ENCODE measurements at regions not wholly inside any gene's neighbourhood (a gene's known extent, or its start where the extent isn't known, plus 50 kb on each side); places are given as distances from the start of the nearest gene placed in this dataset.

DNA sequence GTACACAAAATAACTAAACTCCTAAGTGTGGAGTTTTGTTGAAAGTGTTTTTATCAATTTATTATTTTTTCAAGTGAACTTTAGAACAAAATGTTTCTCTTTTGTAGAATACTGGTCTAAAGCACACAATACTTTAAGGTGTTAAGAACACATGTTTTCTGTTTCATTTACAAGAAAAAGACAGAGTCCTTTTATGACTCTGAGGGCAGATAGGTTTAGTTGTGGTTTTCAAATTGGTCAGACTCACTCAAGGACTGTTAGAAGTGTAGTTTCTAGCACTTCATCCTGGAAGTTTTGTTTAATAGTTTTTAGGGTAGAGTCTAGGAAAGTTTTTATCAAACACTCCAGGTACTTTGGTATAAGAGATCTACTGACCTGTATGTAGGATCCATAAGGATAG, 376.5 kb downstream of the LRRIQ3 start:
- Histone ChIP-seq H3K27me3 (ENCODE audit: insufficient read depth, low read length, poor library complexity) (no peaks in the 10 kb centered on the region), H3K9ac (ENCODE audit: low read length) (no peak overlapping the region), H3K4me3 (ENCODE audit: low read length) (no peak overlapping the region), H2BK120ac (ENCODE audit: low read depth, low read length) (no peak overlapping the region), H3K79me2 (ENCODE audit: control insufficient read depth, insufficient read depth, low read length) (no peaks in the 10 kb centered on the region), H3K4ac (ENCODE audit: low read depth, low read length) (no peak overlapping the region), H2BK15ac (replicated peaks; ENCODE audit: low read depth) (no peak overlapping the region), H3K18ac (ENCODE audit: low read length) (no peak overlapping the region), H3K79me1 (ENCODE audit: low read length) (no peaks in the 10 kb centered on the region), H3K56ac (ENCODE audit: low read length) (no peak overlapping the region), H3K4me1 (ENCODE audit: control insufficient read depth, low read depth, low read length) (no peaks in the 10 kb centered on the region), H4K8ac (ENCODE audit: low read depth, low read length) (no peak overlapping the region), H3K27ac (ENCODE audit: low read depth, low read length) (no peak overlapping the region), H2AK5ac (ENCODE audit: low read length) (no peak overlapping the region), H2BK5ac (ENCODE audit: low read length) (no peak overlapping the region), H4K5ac (ENCODE audit: low read length) (no peak overlapping the region), H3K23ac (ENCODE audit: low read length) (no peak overlapping the region), H3K4me2 (ENCODE audit: low read length) (no peak overlapping the region), H3K36me3 (ENCODE audit: control insufficient read depth, insufficient read depth, low read length) (no peaks in the 10 kb centered on the region)
- DNase-seq, result no peak

- H2BK15ac ChIP-seq (replicated peaks; ENCODE audit: low read depth), result no peak overlapping the region
- WGBS (ENCODE audit: extremely low coverage, insufficient coverage, low lambda C conversion rate), result no CpG with 5 or more reads among the region's 1 CpG
- H2AK5ac ChIP-seq (ENCODE audit: low read length), result no peak overlapping the region
- no peak overlapping the region for H3K23ac ChIP-seq (ENCODE audit: low read length)
- H2BK5ac ChIP-seq (ENCODE audit: low read length), result no peak overlapping the region
- H3K4me2 ChIP-seq (ENCODE audit: low read length), result no peak overlapping the region
- H2BK120ac ChIP-seq (ENCODE audit: low read depth, low read length), result no peak overlapping the region
- no peak overlapping the region for H3K4ac ChIP-seq (ENCODE audit: low read depth, low read length)
- no peak overlapping the region for H3K56ac ChIP-seq (ENCODE audit: low read length)
- H3K4me1 ChIP-seq (ENCODE audit: control insufficient read depth, low read depth, low read length), result no peaks in the 10 kb centered on the region
- no peak overlapping the region for H4K5ac ChIP-seq (ENCODE audit: low read length)
- no peak overlapping the region for H4K8ac ChIP-seq (ENCODE audit: low read depth, low read length)
- no peaks in the 10 kb centered on the region for H3K79me2 ChIP-seq (ENCODE audit: control insufficient read depth, insufficient read depth, low read length)
- no peak overlapping the region for H3K4me3 ChIP-seq (ENCODE audit: low read length)
- H3K27me3 ChIP-seq (ENCODE audit: insufficient read depth, low read length, poor library complexity), result no peaks in the 10 kb centered on the region
- no peaks in the 10 kb centered on the region for H3K36me3 ChIP-seq (ENCODE audit: control insufficient read depth, insufficient read depth, low read length)
- H3K18ac ChIP-seq (ENCODE audit: low read length), result no peak overlapping the region
- H3K79me1 ChIP-seq (ENCODE audit: low read length), result no peaks in the 10 kb centered on the region
- DNase-seq, result no peak
- no peak overlapping the region for H3K9ac ChIP-seq (ENCODE audit: low read length)
- H3K27ac ChIP-seq (ENCODE audit: low read depth, low read length), result no peak overlapping the region
These were observed 377.1 kb downstream of the LRRIQ3 start for GRCh38 chr1:73820843-73821242.

GRCh38 chr1:73813716-73814115, 384.3 kb downstream of the LRRIQ3 start:
- H3K56ac ChIP-seq (ENCODE audit: low read length), result no peak overlapping the region
- H3K27ac ChIP-seq (ENCODE audit: low read depth, low read length), result no peak overlapping the region
- no peak overlapping the region for H2BK15ac ChIP-seq (replicated peaks; ENCODE audit: low read depth)
- no peak overlapping the region for H2BK120ac ChIP-seq (ENCODE audit: low read depth, low read length)
- DNase-seq, result no peak
- no peak overlapping the region for H3K4me2 ChIP-seq (ENCODE audit: low read length)
- H3K9ac ChIP-seq (ENCODE audit: low read length), result no peak overlapping the region
- H4K8ac ChIP-seq (ENCODE audit: low read depth, low read length), result no peak overlapping the region
- H3K4me1 ChIP-seq (ENCODE audit: control insufficient read depth, low read depth, low read length), result no peaks in the 10 kb centered on the region
- H3K79me2 ChIP-seq (ENCODE audit: control insufficient read depth, insufficient read depth, low read length), result no peaks in the 10 kb centered on the region
- H3K79me1 ChIP-seq (ENCODE audit: low read length), result no peaks in the 10 kb centered on the region
- H2BK5ac ChIP-seq (ENCODE audit: low read length), result no peak overlapping the region
- H4K5ac ChIP-seq (ENCODE audit: low read length), result no peak overlapping the region
- WGBS (ENCODE audit: extremely low coverage, insufficient coverage, low lambda C conversion rate), result no CpG with 5 or more reads among the region's 2 CpGs
- no peak overlapping the region for H3K4ac ChIP-seq (ENCODE audit: low read depth, low read length)
- no peaks in the 10 kb centered on the region for H3K36me3 ChIP-seq (ENCODE audit: control insufficient read depth, insufficient read depth, low read length)
- H3K27me3 ChIP-seq (ENCODE audit: insufficient read depth, low read length, poor library complexity), result no peaks in the 10 kb centered on the region
- H3K23ac ChIP-seq (ENCODE audit: low read length), result no peak overlapping the region
- no peak overlapping the region for H2AK5ac ChIP-seq (ENCODE audit: low read length)
- H3K4me3 ChIP-seq (ENCODE audit: low read length), result no peak overlapping the region
- H3K18ac ChIP-seq (ENCODE audit: low read length), result no peak overlapping the region

DNA sequence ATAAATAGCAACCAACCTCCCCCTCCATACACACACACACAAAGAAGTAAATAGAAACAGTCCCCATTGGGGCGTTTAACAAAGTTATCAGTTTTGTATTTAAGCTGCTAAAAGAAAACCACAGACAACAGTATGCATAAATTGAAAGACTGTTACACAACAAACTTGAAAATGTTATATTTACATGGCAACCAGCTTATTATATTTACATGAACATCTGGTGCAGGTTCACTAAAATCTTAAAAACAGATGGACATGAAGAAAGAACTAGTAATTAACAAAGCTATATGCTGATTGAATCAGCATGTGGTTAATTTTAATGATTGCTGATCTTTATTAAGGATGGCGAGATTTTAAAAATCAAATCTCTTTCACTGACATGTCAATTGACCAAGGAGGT, 384.7 kb downstream of the LRRIQ3 start:
- DNase-seq, result no peak
- Histone ChIP-seq H3K4me2 (ENCODE audit: low read length) (no peak overlapping the region), H3K23ac (ENCODE audit: low read length) (no peak overlapping the region), H2BK120ac (ENCODE audit: low read depth, low read length) (no peak overlapping the region), H3K79me1 (ENCODE audit: low read length) (no peaks in the 10 kb centered on the region), H3K36me3 (ENCODE audit: control insufficient read depth, insufficient read depth, low read length) (no peaks in the 10 kb centered on the region), H3K27me3 (ENCODE audit: insufficient read depth, low read length, poor library complexity) (no peaks in the 10 kb centered on the region), H4K5ac (ENCODE audit: low read length) (no peak overlapping the region), H3K27ac (ENCODE audit: low read depth, low read length) (no peak overlapping the region), H2AK5ac (ENCODE audit: low read length) (no peak overlapping the region), H2BK5ac (ENCODE audit: low read length) (no peak overlapping the region), H3K4ac (ENCODE audit: low read depth, low read length) (no peak overlapping the region), H3K56ac (ENCODE audit: low read length) (no peak overlapping the region), H3K4me1 (ENCODE audit: control insufficient read depth, low read depth, low read length) (no peaks in the 10 kb centered on the region), H3K9ac (ENCODE audit: low read length) (no peak overlapping the region), H3K18ac (ENCODE audit: low read length) (no peak overlapping the region), H3K79me2 (ENCODE audit: control insufficient read depth, insufficient read depth, low read length) (no peaks in the 10 kb centered on the region), H4K8ac (ENCODE audit: low read depth, low read length) (no peak overlapping the region), H3K4me3 (ENCODE audit: low read length) (no peak overlapping the region), H2BK15ac (replicated peaks; ENCODE audit: low read depth) (no peak overlapping the region)
- no CpG with 5 or more reads among the region's 2 CpGs for whole genome bisulfite sequencing (ENCODE audit: extremely low coverage, insufficient coverage, low lambda C conversion rate)

- WGBS (ENCODE audit: extremely low coverage, insufficient coverage, low lambda C conversion rate), result no CpG with 5 or more reads among the region's 3 CpGs
- Histone ChIP-seq H3K18ac (ENCODE audit: low read length) (no peak overlapping the region), H2BK15ac (replicated peaks; ENCODE audit: low read depth) (no peak overlapping the region), H4K5ac (ENCODE audit: low read length) (no peak overlapping the region), H2BK120ac (ENCODE audit: low read depth, low read length) (no peak overlapping the region), H2BK5ac (ENCODE audit: low read length) (no peak overlapping the region), H3K23ac (ENCODE audit: low read length) (no peak overlapping the region), H2AK5ac (ENCODE audit: low read length) (no peak overlapping the region), H3K27ac (ENCODE audit: low read depth, low read length) (no peak overlapping the region), H4K8ac (ENCODE audit: low read depth, low read length) (no peak overlapping the region), H3K56ac (ENCODE audit: low read length) (no peak overlapping the region), H3K4me2 (ENCODE audit: low read length) (no peak overlapping the region), H3K36me3 (ENCODE audit: control insufficient read depth, insufficient read depth, low read length) (no peaks in the 10 kb centered on the region), H3K4ac (ENCODE audit: low read depth, low read length) (no peak overlapping the region), H3K4me3 (ENCODE audit: low read length) (no peak overlapping the region), H3K9ac (ENCODE audit: low read length) (no peak overlapping the region), H3K79me2 (ENCODE audit: control insufficient read depth, insufficient read depth, low read length) (no peaks in the 10 kb centered on the region), H3K27me3 (ENCODE audit: insufficient read depth, low read length, poor library complexity) (no peaks in the 10 kb centered on the region), H3K4me1 (ENCODE audit: control insufficient read depth, low read depth, low read length) (no peaks in the 10 kb centered on the region), H3K79me1 (ENCODE audit: low read length) (no peaks in the 10 kb centered on the region)
- DNase-seq, result no peak
These were observed 386.2 kb downstream of the LRRIQ3 start for GRCh38 chr1:73811798-73812197.

- H3K23ac ChIP-seq (ENCODE audit: low read length), result no peak overlapping the region
- H3K79me1 ChIP-seq (ENCODE audit: low read length), result no peaks in the 10 kb centered on the region
- no peaks in the 10 kb centered on the region for H3K27me3 ChIP-seq (ENCODE audit: insufficient read depth, low read length, poor library complexity)
- H4K5ac ChIP-seq (ENCODE audit: low read length), result no peak overlapping the region
- no peaks in the 10 kb centered on the region for H3K4me1 ChIP-seq (ENCODE audit: control insufficient read depth, low read depth, low read length)
- no peak overlapping the region for H2BK120ac ChIP-seq (ENCODE audit: low read depth, low read length)
- no peaks in the 10 kb centered on the region for H3K36me3 ChIP-seq (ENCODE audit: control insufficient read depth, insufficient read depth, low read length)
- no peak overlapping the region for H3K4me2 ChIP-seq (ENCODE audit: low read length)
- DNase-seq, result no peak
- no peaks in the 10 kb centered on the region for H3K79me2 ChIP-seq (ENCODE audit: control insufficient read depth, insufficient read depth, low read length)
- H3K4ac ChIP-seq (ENCODE audit: low read depth, low read length), result no peak overlapping the region
- no peak overlapping the region for H3K4me3 ChIP-seq (ENCODE audit: low read length)
- no peak overlapping the region for H3K9ac ChIP-seq (ENCODE audit: low read length)
- H4K8ac ChIP-seq (ENCODE audit: low read depth, low read length), result no peak overlapping the region
- no peak overlapping the region for H3K18ac ChIP-seq (ENCODE audit: low read length)
- H2AK5ac ChIP-seq (ENCODE audit: low read length), result no peak overlapping the region
- WGBS (ENCODE audit: extremely low coverage, insufficient coverage, low lambda C conversion rate), result no CpG with 5 or more reads among the region's 3 CpGs
- no peak overlapping the region for H3K27ac ChIP-seq (ENCODE audit: low read depth, low read length)
- no peak overlapping the region for H2BK15ac ChIP-seq (replicated peaks; ENCODE audit: low read depth)
- no peak overlapping the region for H2BK5ac ChIP-seq (ENCODE audit: low read length)
- no peak overlapping the region for H3K56ac ChIP-seq (ENCODE audit: low read length)
These were observed 393.0 kb downstream of the LRRIQ3 start for GRCh38 chr1:73804935-73805334.

All from mesendoderm (in vitro differentiated cells).